IPS-NIHi7 (cell line): ENCODE measurements at regions not wholly inside any gene's neighbourhood (a gene's known extent, or its start where the extent isn't known, plus 50 kb on each side); places are given as distances from the start of the nearest gene placed in this dataset.

Experiments
- DNase-seq: peaks from one replicate; pipeline ENCODE4 v3.0.0; 2012; ENCODE audit warnings: mixed read lengths; ENCODE audit errors: extremely low spot score

- DNase-seq: no peak
These were observed 280.1 kb upstream of the ESRRG start for GRCh38 chr1:217003355-217003754.

- no peak for DNase-seq
These were observed 274.6 kb upstream of the ESRRG start for GRCh38 chr1:216997831-216998230.

GRCh38 chr1:216997069-216997468 lies 273.8 kb upstream of the ESRRG start:
- DNase-seq: no peak

- DNase-seq: no peak
These were observed 261.3 kb upstream of the ESRRG start for GRCh38 chr1:216984536-216984935.

GRCh38 chr1:216983823-216984222 lies 260.6 kb upstream of the ESRRG start:
- DNase-seq: no peak

GRCh38 chr1:216961516-216961915 lies 238.3 kb upstream of the ESRRG start:
- no peak for DNase-seq

- no peak for DNase-seq
These were observed 237.5 kb upstream of the ESRRG start for GRCh38 chr1:216960716-216961115.

- no peak for DNase-seq
These were observed 235.3 kb upstream of the ESRRG start for GRCh38 chr1:216958569-216958968.

GRCh38 chr1:216953495-216953894 lies 230.3 kb upstream of the ESRRG start:
- no peak for DNase-seq

- DNase-seq: no peak
These were observed 229.6 kb upstream of the ESRRG start for GRCh38 chr1:216952864-216953263.

GRCh38 chr1:216945538-216946080 lies 222.4 kb upstream of the ESRRG start:
- DNase-seq: no peak

GRCh38 chr1:216944864-216945510 lies 221.8 kb upstream of the ESRRG start:
- DNase-seq: peak; percentile 24

- no peak for DNase-seq
These were observed 214.3 kb upstream of the ESRRG start for GRCh38 chr1:216937491-216937890.

- DNase-seq: no peak
These were observed 213.6 kb upstream of the ESRRG start for GRCh38 chr1:216936779-216937178.

- DNase-seq: no peak
These were observed 212.7 kb upstream of the ESRRG start for GRCh38 chr1:216935901-216936300.

GRCh38 chr1:216932424-216932823 lies 209.2 kb upstream of the ESRRG start:
- no peak for DNase-seq

- DNase-seq: no peak
These were observed 206.8 kb upstream of the ESRRG start for GRCh38 chr1:216929870-216930582.

- no peak for DNase-seq
These were observed 204.4 kb upstream of the ESRRG start for GRCh38 chr1:216927633-216928032.

GRCh38 chr1:216926720-216927510 lies 203.7 kb upstream of the ESRRG start:
- no peak for DNase-seq

- DNase-seq: no peak
These were observed 202.9 kb upstream of the ESRRG start for GRCh38 chr1:216925962-216926625.

GRCh38 chr1:216924732-216925131 lies 201.5 kb upstream of the ESRRG start:
- DNase-seq: no peak

GRCh38 chr1:216923601-216924000 lies 200.4 kb upstream of the ESRRG start:
- no peak for DNase-seq
